Neural crest cell (in vitro differentiated cells): ENCODE measurements at regions not wholly inside any gene's neighbourhood (a gene's known extent, or its start where the extent isn't known, plus 50 kb on each side); places are given as distances from the start of the nearest gene placed in this dataset.

ENCODE experiments used
- DNase-seq: peaks from one replicate; pipeline ENCODE4 v3.0.0; 2021; ENCODE audit warnings: low read depth, mixed read lengths, low spot score
- H3K27ac Mint-ChIP-seq: one replicate; pipeline ENCODE4 v1.8.0; 2021; ENCODE audit warnings: mild to moderate bottlenecking, mixed read lengths; ENCODE audit not compliant: unreplicated experiment
- H3K27me3 Mint-ChIP-seq: 2 replicates; pipeline ENCODE4 v1.8.0; 2021; ENCODE audit warnings: low read depth, mild to moderate bottlenecking, mixed read lengths
- H3K36me3 Mint-ChIP-seq: 2 replicates; pipeline ENCODE4 v1.8.0; 2021; ENCODE audit warnings: low read depth, mild to moderate bottlenecking, mixed read lengths
- H3K4me1 Mint-ChIP-seq: 2 replicates; pipeline ENCODE4 v1.8.0; 2021; ENCODE audit warnings: mixed read lengths
- H3K4me3 Mint-ChIP-seq: one replicate; pipeline ENCODE4 v1.8.0; 2021; ENCODE audit warnings: mild to moderate bottlenecking, mixed read lengths
- H3K9me3 Mint-ChIP-seq: 2 replicates; pipeline ENCODE4 v1.8.0; 2021; ENCODE audit warnings: mixed read lengths
- CTCF ChIP-seq: fragments of 200-600 bp; sonication (generic); conservative IDR thresholded peaks from 2 replicates; pipeline ENCODE4 v1.5.0; 2021; ENCODE audit warnings: antibody characterized with exemption, mild to moderate bottlenecking

GRCh38 chr14:98651037-98651436 is 621.0 kb downstream of the BCL11B start:
- TF ChIP-seq CTCF = no peak
- Mint-ChIP-seq H3K27ac (no peak overlapping the region), H3K4me3 (no peak overlapping the region), H3K9me3 (peaks cover 6% of the 10 kb centered on the region), H3K4me1 (no peaks in the 10 kb centered on the region), H3K36me3 (peaks cover 2% of the 10 kb centered on the region), H3K27me3 (no peaks in the 10 kb centered on the region)
- DNase-seq = no peak

- no peak for DNase-seq
- TF ChIP-seq CTCF = no peak
- H3K27me3 Mint-ChIP-seq = peaks cover 24% of the 10 kb centered on the region
- peak overlapping the region; percentile 17 for H3K27ac Mint-ChIP-seq
- H3K36me3 Mint-ChIP-seq = no peaks in the 10 kb centered on the region
- no peak overlapping the region for H3K4me3 Mint-ChIP-seq
- H3K4me1 Mint-ChIP-seq = peaks cover 5% of the 10 kb centered on the region
- H3K9me3 Mint-ChIP-seq = no peaks in the 10 kb centered on the region
Measured at GRCh38 chr14:98665007-98665406, 607.0 kb downstream of the BCL11B start.

- Mint-ChIP-seq H3K9me3 (no peaks in the 10 kb centered on the region), H3K36me3 (no peaks in the 10 kb centered on the region), H3K4me1 (peaks cover 5% of the 10 kb centered on the region), H3K27me3 (peaks cover 28% of the 10 kb centered on the region), H3K27ac (no peak overlapping the region), H3K4me3 (no peak overlapping the region)
- DNase-seq = no peak
- TF ChIP-seq CTCF = no peak
Measured at GRCh38 chr14:98666545-98666944, 605.5 kb downstream of the BCL11B start.

GRCh38 chr14:98682033-98682432 is 590.0 kb downstream of the BCL11B start:
- no peak for TF ChIP-seq CTCF
- H3K36me3 Mint-ChIP-seq = peaks cover 4% of the 10 kb centered on the region
- no peak overlapping the region for H3K4me3 Mint-ChIP-seq
- no peaks in the 10 kb centered on the region for H3K4me1 Mint-ChIP-seq
- H3K27ac Mint-ChIP-seq = no peak overlapping the region
- no peak for DNase-seq
- peaks cover 6% of the 10 kb centered on the region for H3K9me3 Mint-ChIP-seq
- H3K27me3 Mint-ChIP-seq = no peaks in the 10 kb centered on the region

- H3K36me3 Mint-ChIP-seq = peaks cover 4% of the 10 kb centered on the region
- peaks cover under 1% of the 10 kb centered on the region for H3K4me1 Mint-ChIP-seq
- peaks cover 6% of the 10 kb centered on the region for H3K9me3 Mint-ChIP-seq
- DNase-seq = no peak
- H3K4me3 Mint-ChIP-seq = no peak overlapping the region
- H3K27ac Mint-ChIP-seq = peak overlapping the region; percentile 67
- no peaks in the 10 kb centered on the region for H3K27me3 Mint-ChIP-seq
- TF ChIP-seq CTCF = no peak
Measured at GRCh38 chr14:98682726-98683125, 589.3 kb downstream of the BCL11B start.

GRCh38 chr14:98684468-98684867 is 587.5 kb downstream of the BCL11B start:
- no peak for TF ChIP-seq CTCF
- no peaks in the 10 kb centered on the region for H3K36me3 Mint-ChIP-seq
- no peak overlapping the region for H3K4me3 Mint-ChIP-seq
- no peak for DNase-seq
- no peaks in the 10 kb centered on the region for H3K27me3 Mint-ChIP-seq
- H3K27ac Mint-ChIP-seq = no peak overlapping the region
- H3K4me1 Mint-ChIP-seq = peaks cover 8% of the 10 kb centered on the region
- H3K9me3 Mint-ChIP-seq = peaks cover 2% of the 10 kb centered on the region
